22Rv1 (cell line): ENCODE measurements at regions not wholly inside any gene's neighbourhood (a gene's known extent, or its start where the extent isn't known, plus 50 kb on each side); places are given as distances from the start of the nearest gene placed in this dataset.

Source experiments
- H3K27ac ChIP-seq: fragments of 450-650 bp; 2 replicates; pipeline ENCODE4 v1.5.1; 2017
- ZFX ChIP-seq: fragments of 450-650 bp; IDR thresholded peaks from 2 replicates; pipeline ENCODE4 v1.6.1; 2017; ENCODE audit warnings: antibody characterized with exemption, borderline replicate concordance
- TF ChIP-seq, protein P1 (sequence below): fragments of 450-650 bp; IDR thresholded peaks from 2 replicates; pipeline ENCODE4 v1.5.1; 2017; ENCODE audit warnings: mild to moderate bottlenecking

DNA sequence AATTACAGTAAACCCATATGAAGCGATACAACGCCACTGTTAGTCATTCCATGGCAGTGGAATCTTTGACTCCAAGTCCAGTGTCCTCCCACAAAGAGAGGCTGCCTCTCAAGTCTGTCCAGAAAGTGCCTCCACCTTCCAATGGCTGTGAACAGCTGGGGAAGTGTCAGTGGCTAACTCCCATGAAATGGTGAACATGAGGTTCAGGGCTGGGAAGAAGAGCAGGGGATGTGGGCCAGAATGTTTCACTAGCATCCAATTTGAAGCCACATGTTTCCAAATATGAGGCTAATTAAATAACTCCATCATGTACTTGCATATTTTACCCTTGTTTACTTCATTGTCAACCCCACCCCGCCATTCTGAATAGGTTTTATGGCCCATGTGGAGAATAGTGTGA, 53.1 kb upstream of the CHST15 start:
- H3K27ac ChIP-seq = no peak overlapping the region
- TF ChIP-seq, protein P1, sequence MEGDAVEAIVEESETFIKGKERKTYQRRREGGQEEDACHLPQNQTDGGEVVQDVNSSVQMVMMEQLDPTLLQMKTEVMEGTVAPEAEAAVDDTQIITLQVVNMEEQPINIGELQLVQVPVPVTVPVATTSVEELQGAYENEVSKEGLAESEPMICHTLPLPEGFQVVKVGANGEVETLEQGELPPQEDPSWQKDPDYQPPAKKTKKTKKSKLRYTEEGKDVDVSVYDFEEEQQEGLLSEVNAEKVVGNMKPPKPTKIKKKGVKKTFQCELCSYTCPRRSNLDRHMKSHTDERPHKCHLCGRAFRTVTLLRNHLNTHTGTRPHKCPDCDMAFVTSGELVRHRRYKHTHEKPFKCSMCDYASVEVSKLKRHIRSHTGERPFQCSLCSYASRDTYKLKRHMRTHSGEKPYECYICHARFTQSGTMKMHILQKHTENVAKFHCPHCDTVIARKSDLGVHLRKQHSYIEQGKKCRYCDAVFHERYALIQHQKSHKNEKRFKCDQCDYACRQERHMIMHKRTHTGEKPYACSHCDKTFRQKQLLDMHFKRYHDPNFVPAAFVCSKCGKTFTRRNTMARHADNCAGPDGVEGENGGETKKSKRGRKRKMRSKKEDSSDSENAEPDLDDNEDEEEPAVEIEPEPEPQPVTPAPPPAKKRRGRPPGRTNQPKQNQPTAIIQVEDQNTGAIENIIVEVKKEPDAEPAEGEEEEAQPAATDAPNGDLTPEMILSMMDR = no peak
- TF ChIP-seq ZFX = no peak

DNA sequence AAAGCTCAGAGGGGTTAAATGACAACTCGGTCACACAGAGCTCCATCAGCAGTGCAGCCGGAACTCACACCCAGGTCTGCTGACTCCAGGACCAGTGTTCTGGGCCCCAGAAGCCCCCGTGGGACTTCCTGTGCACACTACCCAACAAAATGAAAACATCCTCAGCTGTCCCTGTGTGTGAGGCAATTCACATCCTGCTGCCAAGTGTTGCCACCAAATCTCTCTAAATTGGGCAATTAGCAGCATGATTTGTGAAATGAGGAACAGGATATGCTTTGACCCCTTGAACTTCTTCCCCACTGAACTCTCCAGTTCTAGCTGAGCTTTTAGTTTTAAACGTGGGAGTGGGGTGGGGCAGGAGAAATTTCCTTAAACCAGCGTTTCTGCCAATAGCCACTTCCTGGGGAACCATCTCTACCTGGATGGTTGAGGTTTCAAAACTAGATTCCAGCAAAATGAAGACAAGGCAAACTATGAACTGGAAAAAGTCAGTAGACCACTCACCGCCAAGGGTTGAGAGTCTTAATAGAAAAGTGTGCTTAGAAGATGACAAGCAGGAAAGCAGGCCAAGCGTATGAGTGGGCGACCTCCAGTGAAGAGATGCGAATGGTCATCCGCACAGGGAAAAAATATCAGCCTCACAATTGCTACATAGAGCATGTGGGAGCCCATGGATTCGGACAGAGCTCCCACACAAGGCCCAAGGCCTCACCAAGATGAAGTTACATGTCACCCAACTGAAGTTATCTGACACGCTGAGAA, 51.9 kb upstream of the CHST15 start:
- no peak overlapping the region for H3K27ac ChIP-seq
- TF ChIP-seq, protein P1 = no peak
- TF ChIP-seq ZFX = no peak

DNA sequence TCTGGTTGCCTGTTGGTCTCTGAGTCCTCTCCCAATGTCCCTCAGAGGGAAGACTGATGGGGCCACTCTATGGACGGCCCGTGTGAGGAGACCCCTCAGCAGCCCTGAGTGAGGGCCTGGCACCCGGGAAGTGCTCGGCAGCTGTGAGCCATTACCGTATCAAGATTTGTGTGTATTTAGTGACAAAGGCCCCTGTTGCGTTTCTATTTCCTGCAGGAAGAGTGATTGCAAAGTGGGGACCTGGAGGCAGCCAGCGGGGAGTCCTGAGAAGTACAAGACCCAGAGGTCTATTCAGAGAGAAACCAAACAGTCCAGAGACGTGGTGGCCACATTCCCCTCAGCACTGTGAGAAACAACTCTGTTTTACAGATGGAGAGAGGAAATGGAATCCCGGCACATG, 51.1 kb upstream of the CHST15 start:
- H3K27ac ChIP-seq = no peak overlapping the region
- no peak for TF ChIP-seq ZFX
- TF ChIP-seq, protein P1 = no peak

DNA sequence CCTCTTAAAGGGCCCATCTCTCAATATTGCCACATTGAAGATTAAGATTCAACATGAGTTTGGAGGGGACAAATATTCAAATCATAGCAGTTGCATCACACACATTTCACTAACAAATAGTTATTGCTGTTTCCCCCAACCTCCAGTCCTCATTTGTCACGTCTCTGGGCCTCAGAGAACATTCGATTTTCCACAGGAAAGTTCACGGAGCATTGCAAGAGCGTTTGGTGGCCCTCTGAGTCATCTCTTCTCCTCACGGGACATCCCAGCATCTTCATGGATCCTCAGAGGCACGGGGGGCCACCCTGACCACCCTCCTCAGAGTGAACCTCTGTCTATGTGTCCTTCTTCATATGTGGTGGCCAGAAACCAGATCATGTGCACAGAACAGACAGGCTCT, 50.3 kb upstream of the CHST15 start:
- TF ChIP-seq, protein P1 = no peak
- no peak for TF ChIP-seq ZFX
- H3K27ac ChIP-seq = no peak overlapping the region
